ENCODE measurements at regions not wholly inside any gene's neighbourhood (a gene's known extent, or its start where the extent isn't known, plus 50 kb on each side); places are given as distances from the start of the nearest gene placed in this dataset.

DNA sequence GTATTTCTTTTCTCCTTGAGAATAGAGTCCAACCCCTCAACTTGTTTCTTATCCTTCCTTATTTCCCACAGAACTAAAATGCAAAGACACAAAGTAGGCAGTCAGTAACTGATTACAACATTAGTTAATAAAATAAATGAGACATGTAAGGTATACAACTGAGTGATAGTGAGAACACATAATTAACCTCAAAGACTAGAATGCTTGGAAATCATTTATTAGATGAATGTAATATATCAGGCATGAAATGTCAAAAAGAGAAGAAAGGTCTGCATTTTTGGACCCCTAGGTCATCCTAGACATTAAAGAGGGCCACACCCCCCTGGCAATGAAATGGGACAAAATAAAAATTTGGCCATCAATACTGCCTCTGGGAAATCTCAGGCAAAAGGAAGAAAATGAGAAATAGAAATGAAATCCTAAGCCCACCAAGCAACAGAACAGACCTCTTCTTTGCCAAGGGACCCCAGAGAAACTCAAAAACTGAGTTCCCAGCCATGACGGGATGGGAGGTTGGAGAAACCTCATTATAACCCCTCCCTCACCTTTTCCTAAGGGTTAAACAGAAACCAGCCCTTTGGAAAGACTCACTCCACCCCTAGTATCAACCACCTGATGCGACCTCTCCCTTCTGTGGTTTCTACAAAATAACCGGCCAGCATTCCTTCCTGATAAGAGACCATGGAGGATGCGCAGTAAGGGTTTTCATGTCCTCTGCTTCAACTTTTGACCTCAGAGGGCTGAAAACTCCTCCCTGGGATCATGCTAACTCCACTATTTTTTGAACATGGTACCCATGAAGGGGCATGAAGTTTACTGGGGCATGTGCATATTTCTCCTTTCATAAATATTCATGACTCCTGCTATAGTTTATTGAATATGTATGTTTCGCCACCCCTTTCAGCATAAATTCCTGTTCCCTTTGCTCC lies 90.0 kb upstream of the EXOC1L start:
- 96% methylated on average over 4 of the region's 5 CpGs for WGBS (ENCODE audit: insufficient coverage)

DNA sequence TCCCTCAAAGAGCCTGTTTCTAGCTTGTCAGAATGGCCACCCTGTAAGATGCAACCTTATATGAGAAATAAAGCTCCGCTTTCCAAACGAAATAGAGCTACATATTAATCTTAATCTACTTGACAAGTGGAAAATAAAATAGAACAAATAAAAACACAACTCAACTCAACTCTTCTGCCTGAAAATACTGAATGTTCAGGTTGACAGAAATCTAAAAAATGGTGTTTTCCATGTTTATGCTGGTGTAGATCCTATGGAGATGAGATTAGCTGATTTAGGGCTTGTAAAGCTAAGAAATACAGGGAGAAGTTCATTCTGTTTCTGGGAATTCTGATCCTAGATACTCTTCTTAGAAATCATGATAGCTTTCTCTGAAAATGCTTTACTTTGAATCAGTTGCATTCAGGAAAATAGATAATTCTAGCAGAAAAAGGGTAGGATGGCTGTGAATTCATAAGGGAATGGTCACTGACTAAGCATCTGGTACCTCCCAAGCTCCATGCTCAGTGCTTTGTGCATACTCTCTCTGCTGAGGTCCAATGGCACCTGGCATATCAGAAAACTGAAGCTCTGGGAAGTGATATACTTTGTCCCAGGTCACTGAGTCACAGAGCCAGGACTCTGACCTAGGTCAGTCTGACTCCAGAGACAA lies 89.2 kb upstream of the EXOC1L start:
- no peak for DNase-seq (ENCODE audit: low read depth in 4 of 6, low spot score in 6 of 6)
- no CpG with 5 or more reads among the region's 2 CpGs for WGBS (ENCODE audit: insufficient coverage)
- no peaks in the 10 kb centered on the region for H3K4me1 ChIP-seq (ENCODE audit: control insufficient read depth, insufficient read depth, low read length)
- no peaks in the 10 kb centered on the region for H3K27me3 ChIP-seq (ENCODE audit: control insufficient read depth, insufficient read depth, low read length)
- H3K36me3 ChIP-seq (ENCODE audit: control insufficient read depth, insufficient read depth, low read length): no peaks in the 10 kb centered on the region
- H3K4me3 ChIP-seq (ENCODE audit: low read depth, low read length): no peak overlapping the region
- H3K27ac ChIP-seq (ENCODE audit: low read depth, low read length): no peak overlapping the region
- no peaks in the 10 kb centered on the region for H3K9me3 ChIP-seq (ENCODE audit: control insufficient read depth, insufficient read depth, low read length)

More for the DNA sequence above, 90.0 kb upstream of the EXOC1L start:
- peak in 1 of 6 donors; percentile 8 for DNase-seq (ENCODE audit: low read depth in 4 of 6, low spot score in 6 of 6)
- Histone ChIP-seq H3K4me1 (ENCODE audit: control insufficient read depth, insufficient read depth, low read length) (no peaks in the 10 kb centered on the region), H3K9me3 (ENCODE audit: control insufficient read depth, insufficient read depth, low read length) (no peaks in the 10 kb centered on the region), H3K4me3 (ENCODE audit: low read depth, low read length) (no peak overlapping the region), H3K36me3 (ENCODE audit: control insufficient read depth, insufficient read depth, low read length) (no peaks in the 10 kb centered on the region), H3K27ac (ENCODE audit: low read depth, low read length) (no peak overlapping the region), H3K27me3 (ENCODE audit: control insufficient read depth, insufficient read depth, low read length) (no peaks in the 10 kb centered on the region)

DNA sequence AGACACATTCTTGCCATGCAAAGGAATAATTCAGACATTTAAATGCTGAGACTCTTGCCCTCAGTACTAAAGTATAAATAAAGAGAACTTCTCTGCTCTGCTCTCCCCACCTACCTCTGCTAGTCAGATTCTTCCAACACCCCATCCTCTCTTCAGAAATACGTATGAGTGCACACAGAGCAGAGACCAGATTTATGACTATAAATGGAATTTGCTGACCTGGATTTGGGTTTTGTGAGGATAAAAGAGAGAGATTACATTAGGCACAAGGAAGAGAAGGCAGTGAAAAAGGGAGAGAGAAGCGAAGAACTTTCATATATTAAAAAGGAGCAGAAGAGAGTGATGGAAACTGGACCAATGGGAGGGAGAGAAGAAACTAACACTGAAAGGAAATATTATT lies 87.6 kb upstream of the EXOC1L start:
- H3K4me3 ChIP-seq (ENCODE audit: low read depth, low read length): no peak overlapping the region
- no peaks in the 10 kb centered on the region for H3K9me3 ChIP-seq (ENCODE audit: control insufficient read depth, insufficient read depth, low read length)
- no CpG with 5 or more reads among the region's 2 CpGs for WGBS (ENCODE audit: insufficient coverage)
- no peak overlapping the region for H3K27ac ChIP-seq (ENCODE audit: low read depth, low read length)
- no peaks in the 10 kb centered on the region for H3K36me3 ChIP-seq (ENCODE audit: control insufficient read depth, insufficient read depth, low read length)
- H3K4me1 ChIP-seq (ENCODE audit: control insufficient read depth, insufficient read depth, low read length): no peaks in the 10 kb centered on the region
- H3K27me3 ChIP-seq (ENCODE audit: control insufficient read depth, insufficient read depth, low read length): no peaks in the 10 kb centered on the region
- DNase-seq (ENCODE audit: low read depth in 4 of 6, low spot score in 6 of 6): no peak

DNA sequence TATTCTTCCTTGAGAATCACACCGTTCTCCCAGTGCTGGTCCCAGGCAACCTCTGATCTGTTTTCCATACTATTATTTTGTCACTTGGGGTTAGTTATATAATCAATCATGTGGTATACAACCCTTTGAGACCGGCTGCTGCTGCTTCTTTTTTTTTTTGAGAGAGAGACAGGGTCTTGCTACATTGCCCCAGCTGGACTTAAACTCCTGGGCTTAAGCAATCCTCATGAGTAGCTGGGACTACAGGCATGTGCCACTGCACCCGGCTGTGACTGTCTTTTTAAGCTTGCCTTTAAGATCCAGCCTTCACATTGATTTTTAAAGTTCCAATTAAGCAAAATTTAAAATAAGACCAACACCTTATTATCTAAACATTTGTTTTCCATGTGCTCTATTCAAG lies 86.7 kb upstream of the EXOC1L start:
- no peak overlapping the region for H3K27ac ChIP-seq (ENCODE audit: low read depth, low read length)
- 67% methylated on average over 2 of the region's 3 CpGs for whole genome bisulfite sequencing (ENCODE audit: insufficient coverage)
- H3K36me3 ChIP-seq (ENCODE audit: control insufficient read depth, insufficient read depth, low read length): no peaks in the 10 kb centered on the region
- no peaks in the 10 kb centered on the region for H3K27me3 ChIP-seq (ENCODE audit: control insufficient read depth, insufficient read depth, low read length)
- no peak for DNase-seq (ENCODE audit: low read depth in 4 of 6, low spot score in 6 of 6)
- no peak overlapping the region for H3K4me3 ChIP-seq (ENCODE audit: low read depth, low read length)
- H3K9me3 ChIP-seq (ENCODE audit: control insufficient read depth, insufficient read depth, low read length): no peaks in the 10 kb centered on the region
- H3K4me1 ChIP-seq (ENCODE audit: control insufficient read depth, insufficient read depth, low read length): no peaks in the 10 kb centered on the region

DNA sequence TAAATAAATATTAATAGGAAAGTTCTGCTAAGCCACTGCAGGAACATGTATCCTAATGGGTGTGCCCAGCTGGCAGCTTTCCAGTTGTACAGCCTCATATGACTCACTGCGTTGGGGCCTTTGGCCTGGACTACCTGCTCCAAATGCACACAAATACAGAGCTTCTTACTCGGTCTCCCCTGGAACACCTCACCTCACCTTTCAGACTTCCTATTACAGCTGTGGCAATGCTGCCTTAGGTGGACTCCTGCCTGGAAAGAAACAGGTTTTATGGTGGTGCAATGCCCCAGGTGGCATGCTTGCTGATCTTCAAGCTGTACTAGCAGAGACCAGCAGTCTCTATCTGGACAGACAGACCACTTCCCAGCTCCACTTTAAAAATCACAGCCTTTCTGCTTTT lies 85.7 kb upstream of the EXOC1L start:
- Histone ChIP-seq H3K4me3 (ENCODE audit: low read depth, low read length) (no peak overlapping the region), H3K27me3 (ENCODE audit: control insufficient read depth, insufficient read depth, low read length) (no peaks in the 10 kb centered on the region), H3K4me1 (ENCODE audit: control insufficient read depth, insufficient read depth, low read length) (no peaks in the 10 kb centered on the region), H3K36me3 (ENCODE audit: control insufficient read depth, insufficient read depth, low read length) (no peaks in the 10 kb centered on the region), H3K9me3 (ENCODE audit: control insufficient read depth, insufficient read depth, low read length) (no peaks in the 10 kb centered on the region), H3K27ac (ENCODE audit: low read depth, low read length) (no peak overlapping the region)
- WGBS (ENCODE audit: insufficient coverage): 65% methylated on average over 2 of the region's 2 CpGs
- DNase-seq (ENCODE audit: low read depth in 4 of 6, low spot score in 6 of 6): no peak

DNA sequence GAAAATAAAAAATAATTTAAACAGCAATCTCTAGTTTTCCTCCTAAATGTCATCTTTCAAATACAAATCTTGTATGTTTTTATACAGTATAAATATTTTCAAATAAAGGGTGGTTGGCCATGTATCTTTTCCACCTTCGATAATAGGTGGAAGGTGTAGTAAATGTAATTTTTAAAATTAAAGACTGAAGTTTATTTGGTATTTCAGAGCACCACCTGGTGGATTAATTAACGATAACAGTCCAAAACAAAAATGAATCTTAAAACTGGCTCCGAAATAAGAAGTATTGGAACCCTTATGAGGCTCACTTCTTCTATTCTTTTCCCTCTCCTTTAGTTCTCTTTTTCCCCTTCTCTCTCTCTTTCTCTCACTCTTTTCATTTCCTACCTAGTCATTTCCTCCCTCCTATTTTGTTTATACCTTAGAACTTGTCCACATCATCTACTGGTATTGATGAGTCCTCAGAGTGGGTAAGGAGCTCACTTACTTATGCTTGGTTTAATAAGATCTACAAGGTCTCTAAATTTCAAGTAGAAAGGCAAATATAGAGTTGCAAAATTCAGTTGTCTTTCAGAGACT lies 82.9 kb upstream of the EXOC1L start:
- peak in 1 of 6 donors; percentile 57 for DNase-seq (ENCODE audit: low read depth in 4 of 6, low spot score in 6 of 6)
- Histone ChIP-seq H3K4me3 (ENCODE audit: low read depth, low read length) (no peak overlapping the region), H3K27ac (ENCODE audit: low read depth, low read length) (no peak overlapping the region), H3K27me3 (ENCODE audit: control insufficient read depth, insufficient read depth, low read length) (no peaks in the 10 kb centered on the region), H3K36me3 (ENCODE audit: control insufficient read depth, insufficient read depth, low read length) (no peaks in the 10 kb centered on the region), H3K9me3 (ENCODE audit: control insufficient read depth, insufficient read depth, low read length) (no peaks in the 10 kb centered on the region), H3K4me1 (ENCODE audit: control insufficient read depth, insufficient read depth, low read length) (no peaks in the 10 kb centered on the region)
- WGBS (ENCODE audit: insufficient coverage): 62% methylated on average over 2 of the region's 3 CpGs

DNA sequence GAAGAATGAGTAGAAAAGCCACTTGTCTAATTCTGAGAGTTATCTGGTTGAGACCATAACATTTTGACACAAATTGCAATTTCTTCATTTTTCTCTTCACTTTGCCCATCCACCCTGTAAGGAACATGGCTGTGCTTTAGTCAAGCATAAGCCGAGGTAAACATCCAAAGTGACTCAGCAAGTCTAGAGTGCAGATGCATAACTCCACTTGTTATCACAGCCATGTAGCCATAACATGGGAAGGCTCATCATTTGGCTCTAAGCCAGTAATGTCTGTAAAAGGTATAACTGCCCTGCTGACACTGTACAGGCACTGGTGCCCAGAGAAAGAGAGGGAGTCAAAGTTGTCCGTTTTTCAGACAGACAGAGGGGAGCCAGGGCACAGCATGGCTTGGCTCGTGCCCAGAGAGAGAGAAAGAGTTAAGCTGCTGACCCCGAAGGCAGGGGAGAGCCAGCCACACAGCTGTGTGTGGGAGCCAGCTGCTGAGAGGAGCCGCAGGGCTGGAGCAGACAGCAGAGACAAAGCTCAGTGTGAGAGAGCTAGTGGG lies 76.9 kb upstream of the EXOC1L start:
- no peak overlapping the region for H3K27ac ChIP-seq (ENCODE audit: low read depth, low read length)
- WGBS (ENCODE audit: insufficient coverage): 13% methylated on average over 4 of the region's 5 CpGs
- H3K4me1 ChIP-seq (ENCODE audit: control insufficient read depth, insufficient read depth, low read length): no peaks in the 10 kb centered on the region
- no peaks in the 10 kb centered on the region for H3K9me3 ChIP-seq (ENCODE audit: control insufficient read depth, insufficient read depth, low read length)
- H3K4me3 ChIP-seq (ENCODE audit: low read depth, low read length): no peak overlapping the region
- DNase-seq (ENCODE audit: low read depth in 4 of 6, low spot score in 6 of 6): peak in 2 of 6 donors; percentile 22 to 34
- H3K27me3 ChIP-seq (ENCODE audit: control insufficient read depth, insufficient read depth, low read length): no peaks in the 10 kb centered on the region
- H3K36me3 ChIP-seq (ENCODE audit: control insufficient read depth, insufficient read depth, low read length): no peaks in the 10 kb centered on the region

DNA sequence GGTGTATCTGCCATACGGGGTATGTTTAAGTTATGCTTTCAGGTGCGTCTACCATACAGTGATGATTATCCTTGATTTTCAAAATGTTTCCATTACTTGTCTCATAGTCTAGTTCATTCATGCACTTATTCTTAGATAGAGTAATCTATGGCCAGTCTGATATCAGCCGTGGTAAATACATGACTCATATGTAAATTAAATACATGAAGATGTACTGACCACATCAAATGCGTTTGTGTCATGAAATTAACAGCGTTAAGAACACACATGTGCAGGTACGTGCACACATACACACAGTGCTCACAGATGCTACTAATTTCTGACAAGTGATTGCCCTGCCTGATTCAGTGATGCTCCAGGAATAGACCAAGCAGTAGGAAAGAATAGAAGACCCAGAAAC lies 75.2 kb upstream of the EXOC1L start:
- Histone ChIP-seq H3K4me3 (ENCODE audit: low read depth, low read length) (no peak overlapping the region), H3K36me3 (ENCODE audit: control insufficient read depth, insufficient read depth, low read length) (no peaks in the 10 kb centered on the region), H3K27me3 (ENCODE audit: control insufficient read depth, insufficient read depth, low read length) (no peaks in the 10 kb centered on the region), H3K27ac (ENCODE audit: low read depth, low read length) (no peak overlapping the region), H3K4me1 (ENCODE audit: control insufficient read depth, insufficient read depth, low read length) (no peaks in the 10 kb centered on the region), H3K9me3 (ENCODE audit: control insufficient read depth, insufficient read depth, low read length) (no peaks in the 10 kb centered on the region)
- 100% methylated on average over 2 of the region's 6 CpGs for WGBS (ENCODE audit: insufficient coverage)
- DNase-seq (ENCODE audit: low read depth in 4 of 6, low spot score in 6 of 6): no peak

DNA sequence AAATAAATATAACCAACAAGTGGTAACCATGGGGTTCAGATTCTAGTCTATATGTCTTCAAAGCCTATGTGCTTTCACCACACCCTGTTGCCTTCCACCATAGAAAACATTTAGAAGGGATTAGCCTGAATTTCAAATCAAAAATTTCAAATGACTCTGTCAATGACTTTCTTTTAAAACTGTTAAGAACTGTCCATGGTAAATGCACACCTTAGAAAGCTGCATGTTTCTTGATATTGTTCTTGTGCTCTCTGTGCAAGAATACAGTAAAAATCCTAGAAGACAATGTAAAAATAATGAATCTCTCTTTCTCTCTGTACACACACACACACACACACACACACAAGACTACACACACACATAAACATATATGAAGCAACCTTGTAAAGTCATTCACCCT lies 74.6 kb upstream of the EXOC1L start:
- no peak overlapping the region for H3K27ac ChIP-seq (ENCODE audit: low read depth, low read length)
- H3K36me3 ChIP-seq (ENCODE audit: control insufficient read depth, insufficient read depth, low read length): no peaks in the 10 kb centered on the region
- H3K9me3 ChIP-seq (ENCODE audit: control insufficient read depth, insufficient read depth, low read length): no peaks in the 10 kb centered on the region
- H3K4me3 ChIP-seq (ENCODE audit: low read depth, low read length): no peak overlapping the region
- DNase-seq (ENCODE audit: low read depth in 4 of 6, low spot score in 6 of 6): no peak
- H3K4me1 ChIP-seq (ENCODE audit: control insufficient read depth, insufficient read depth, low read length): no peaks in the 10 kb centered on the region
- no peaks in the 10 kb centered on the region for H3K27me3 ChIP-seq (ENCODE audit: control insufficient read depth, insufficient read depth, low read length)
